Adrenal gland (tissue), 5 donors: ENCODE measurements at regions not wholly inside any gene's neighbourhood (a gene's known extent, or its start where the extent isn't known, plus 50 kb on each side); places are given as distances from the start of the nearest gene placed in this dataset.

Experiments used
- CTCF ChIP-seq, 6 experiments: fragments of 450-650 bp in 4 of 6; fragments of 200-600 bp in 2 of 6; sonication (generic) in 1 of 6; IDR thresholded peaks; 1 replicate in 5 of 6; 2 replicates in 1 of 6; pipeline versions ENCODE4 v1.5.1 to v1.8.0; 2016 to 2021; ENCODE audit warnings: antibody characterized with exemption in 6 of 6, mild to moderate bottlenecking in 2 of 6, moderate library complexity in 1 of 6
- POLR2A ChIP-seq, 2 donors: fragments of 450-650 bp; IDR thresholded peaks; one replicate each; pipeline ENCODE4 v1.6.1; 2017; ENCODE audit warnings: antibody characterized with exemption in 2 of 2, mild to moderate bottlenecking in 2 of 2, moderate library complexity in 1 of 2
- donor health status: DM: no; HTN: no; CAD: no.

GRCh38 chr5:3281366-3281765 lies 314.3 kb upstream of the IRX1 start:
- TF ChIP-seq POLR2A (IDR thresholded peaks at IDR 0.05) (no peak), CTCF (IDR thresholded peaks at IDR 0.05) (no peak)
